Mesenchymal stem cell (in vitro differentiated cells and primary cell): ENCODE measurements at regions not wholly inside any gene's neighbourhood (a gene's known extent, or its start where the extent isn't known, plus 50 kb on each side); places are given as distances from the start of the nearest gene placed in this dataset.
"Not testable (repeated sequence)": the region's sequence is repeated elsewhere in the genome, so short reads cannot be mapped to it uniquely, and the experiment has no call there.

Experiments
- DNase-seq: peaks from one replicate; pipeline ENCODE4 v3.0.0-alpha.2; 2013
- H2AFZ ChIP-seq: one replicate; pipeline ENCODE4 v1.6.1; 2013; ENCODE audit warnings: low read depth, mild to moderate bottlenecking, control low read depth, inconsistent platforms, low read length, moderate library complexity
- H2AK5ac ChIP-seq: 2 replicates; pipeline ENCODE4 v1.6.1; 2013; ENCODE audit warnings: low read length, moderate library complexity, mild to moderate bottlenecking, inconsistent platforms; ENCODE audit not compliant: severe bottlenecking
- H2BK120ac ChIP-seq: one replicate; pipeline ENCODE4 v1.6.1; 2013; ENCODE audit warnings: low read depth, mild to moderate bottlenecking, inconsistent platforms, low read length, moderate library complexity
- H2BK12ac ChIP-seq, 2 experiments: one replicate each; pipeline ENCODE4 v1.6.1; 2013; ENCODE audit warnings: inconsistent platforms in 2 of 2, low read length in 2 of 2, mild to moderate bottlenecking in 2 of 2, moderate library complexity in 2 of 2, control low read depth in 1 of 2
- H2BK15ac ChIP-seq: one replicate; pipeline ENCODE4 v1.6.1; 2013; ENCODE audit warnings: mild to moderate bottlenecking, low read depth, inconsistent platforms; ENCODE audit not compliant: poor library complexity, severe bottlenecking
- H2BK5ac ChIP-seq: 2 replicates; pipeline ENCODE4 v1.6.1; 2013; ENCODE audit warnings: low read depth, mild to moderate bottlenecking, low read length, control low read depth, inconsistent platforms; ENCODE audit not compliant: poor library complexity, severe bottlenecking
- H3K14ac ChIP-seq, 2 experiments: one replicate each; pipeline ENCODE4 v1.6.1; 2013; ENCODE audit warnings: inconsistent platforms in 2 of 2, low read length in 2 of 2, control low read depth in 1 of 2, mild to moderate bottlenecking in 1 of 2, moderate library complexity in 1 of 2
- H3K18ac ChIP-seq, 2 experiments: one replicate each; pipeline ENCODE4 v1.6.1; 2013; ENCODE audit warnings: inconsistent platforms in 2 of 2, low read length in 2 of 2, control low read depth in 1 of 2, low read depth in 1 of 2, mild to moderate bottlenecking in 1 of 2
- H3K23ac ChIP-seq, 2 experiments: one replicate each; pipeline ENCODE4 v1.6.1; 2013; ENCODE audit warnings: inconsistent platforms in 2 of 2, low read length in 2 of 2, mild to moderate bottlenecking in 2 of 2, moderate library complexity in 2 of 2, control low read depth in 1 of 2
- H3K27ac ChIP-seq: 2 replicates; pipeline ENCODE4 v1.5.1; 2013; ENCODE audit warnings: mild to moderate bottlenecking, moderate library complexity, low read length, control low read depth, inconsistent platforms; ENCODE audit not compliant: poor library complexity, severe bottlenecking
- H3K27me3 ChIP-seq, 2 experiments: 2 replicates each; pipeline versions ENCODE4 v1.6.1 to v1.7.0; 2013; ENCODE audit warnings: low read length in 2 of 2, mild to moderate bottlenecking in 2 of 2, moderate library complexity in 2 of 2, control low read depth in 1 of 2, inconsistent platforms in 1 of 2; ENCODE audit not compliant: control insufficient read depth in 1 of 2, insufficient read depth in 1 of 2
- H3K36me3 ChIP-seq, 2 experiments: 2 replicates each; pipeline versions ENCODE4 v1.6.1 to v1.7.0; 2013; ENCODE audit warnings: low read length in 2 of 2, control low read depth in 1 of 2, inconsistent platforms in 1 of 2, low read depth in 1 of 2, mild to moderate bottlenecking in 1 of 2; ENCODE audit not compliant: insufficient read depth in 2 of 2, control insufficient read depth in 1 of 2
- H3K4ac ChIP-seq, 2 experiments: one replicate each; pipeline ENCODE4 v1.6.1; 2013; ENCODE audit warnings: inconsistent platforms in 2 of 2, low read length in 2 of 2, mild to moderate bottlenecking in 2 of 2, moderate library complexity in 2 of 2, control low read depth in 1 of 2, low read depth in 1 of 2
- H3K4me1 ChIP-seq: 2 replicates; pipeline ENCODE4 v1.6.1; 2013; ENCODE audit warnings: low read depth, low read length, control low read depth; ENCODE audit not compliant: control insufficient read depth, insufficient read depth
- H3K4me2 ChIP-seq: 2 replicates; pipeline ENCODE4 v1.6.1; 2013; ENCODE audit warnings: low read length, mild to moderate bottlenecking, inconsistent platforms; ENCODE audit not compliant: poor library complexity, severe bottlenecking
- H3K4me3 ChIP-seq, 2 experiments: 2 replicates each; pipeline versions ENCODE4 v1.5.1 to v1.7.0; 2013; ENCODE audit warnings: low read length in 2 of 2, mild to moderate bottlenecking in 2 of 2, control low read depth in 1 of 2, low read depth in 1 of 2; ENCODE audit not compliant: insufficient read depth in 1 of 2
- H3K79me1 ChIP-seq: replicated peaks from 2 replicates; pipeline ENCODE4 v1.6.1; 2013; ENCODE audit warnings: mild to moderate bottlenecking, control low read depth, low read length, inconsistent platforms; ENCODE audit not compliant: poor library complexity, severe bottlenecking
- H3K9ac ChIP-seq: 2 replicates; pipeline ENCODE4 v1.7.0; 2013; ENCODE audit warnings: mild to moderate bottlenecking, low read length, moderate library complexity
- H3K9me3 ChIP-seq: 2 replicates; pipeline ENCODE4 v1.7.0; 2013; ENCODE audit warnings: mild to moderate bottlenecking, low read length; ENCODE audit not compliant: control insufficient read depth
- H4K8ac ChIP-seq: one replicate; pipeline ENCODE4 v1.6.1; 2013; ENCODE audit warnings: inconsistent platforms, mild to moderate bottlenecking, low read length, moderate library complexity
- H4K91ac ChIP-seq: one replicate; pipeline ENCODE4 v1.6.1; 2013; ENCODE audit warnings: mild to moderate bottlenecking, low read length, inconsistent platforms
- WGBS: methylation state at CpG from one replicate; pipeline ENCODE4 v1.1.7; 2013; ENCODE audit warnings: mixed read lengths; 5-methylcytosine and 5-hydroxymethylcytosine counted together

GRCh38 chr15:19996574-19997194 lies 544.9 kb downstream of the GOLGA6L6 start:
- H2AFZ ChIP-seq, H3K4ac ChIP-seq, H3K14ac ChIP-seq, H3K9me3 ChIP-seq, H3K27me3 ChIP-seq, H3K79me1 ChIP-seq, H2BK120ac ChIP-seq, H2AK5ac ChIP-seq, H4K8ac ChIP-seq, DNase-seq, H3K4me2 ChIP-seq, H3K36me3 ChIP-seq, H2BK15ac ChIP-seq, H3K4me1 ChIP-seq, H4K91ac ChIP-seq, H2BK12ac ChIP-seq, H2BK5ac ChIP-seq, H3K23ac ChIP-seq, H3K4me3 ChIP-seq, H3K9ac ChIP-seq, H3K18ac ChIP-seq, H3K27ac ChIP-seq: not testable (repeated sequence)
- WGBS, result 100% methylated on average over 1 of the region's 4 CpGs

- not testable (repeated sequence) for DNase-seq, H3K4me2 ChIP-seq, H3K36me3 ChIP-seq, H3K14ac ChIP-seq, H2BK5ac ChIP-seq, H2BK12ac ChIP-seq, H3K18ac ChIP-seq, H3K27me3 ChIP-seq, H3K79me1 ChIP-seq, H3K4me3 ChIP-seq, H3K9ac ChIP-seq, H3K4ac ChIP-seq, H2AFZ ChIP-seq, H3K23ac ChIP-seq, H2AK5ac ChIP-seq, H3K9me3 ChIP-seq, H3K4me1 ChIP-seq, H4K8ac ChIP-seq, H3K27ac ChIP-seq, H2BK120ac ChIP-seq, H4K91ac ChIP-seq, H2BK15ac ChIP-seq
- WGBS, result no CpG with 5 or more reads among the region's 1 CpG
Measured at GRCh38 chr15:19995296-19995695, 546.3 kb downstream of the GOLGA6L6 start.

- H3K4me1 ChIP-seq, result no peaks in the 10 kb centered on the region
- H3K27ac ChIP-seq, result no peak overlapping the region
- H3K14ac ChIP-seq, result no peak overlapping the region
- H2BK5ac ChIP-seq, result no peak overlapping the region
- no peak overlapping the region for H4K91ac ChIP-seq
- no peak overlapping the region for H4K8ac ChIP-seq
- H2AFZ ChIP-seq, result no peak overlapping the region
- no peaks in the 10 kb centered on the region for H3K79me1 ChIP-seq
- H2BK12ac ChIP-seq, result no peak overlapping the region
- H3K18ac ChIP-seq, result no peak overlapping the region
- no peak overlapping the region for H3K4me3 ChIP-seq
- H3K9me3 ChIP-seq, result no peaks in the 10 kb centered on the region
- no peak overlapping the region for H2BK15ac ChIP-seq
- H3K9ac ChIP-seq, result no peak overlapping the region
- 86% methylated on average over 4 of the region's 4 CpGs for WGBS
- H3K4me2 ChIP-seq, result no peak overlapping the region
- H3K4ac ChIP-seq, result no peak overlapping the region
- H2BK120ac ChIP-seq, result no peak overlapping the region
- no peaks in the 10 kb centered on the region for H3K27me3 ChIP-seq
- H3K36me3 ChIP-seq, result no peaks in the 10 kb centered on the region
- H2AK5ac ChIP-seq, result no peak overlapping the region
- no peak for DNase-seq
- H3K23ac ChIP-seq, result no peak overlapping the region
Measured at GRCh38 chr15:19992428-19992827, 549.2 kb downstream of the GOLGA6L6 start.

GRCh38 chr15:19988094-19988660 lies 553.4 kb downstream of the GOLGA6L6 start:
- WGBS, result 42% methylated on average over 3 of the region's 5 CpGs

More at GRCh38 chr15:19988094-19988660, 553.4 kb downstream of the GOLGA6L6 start:
- no peaks in the 10 kb centered on the region for H3K36me3 ChIP-seq
- H3K18ac ChIP-seq, result no peak overlapping the region
- H3K27me3 ChIP-seq, result no peaks in the 10 kb centered on the region
- H3K4me1 ChIP-seq, result no peaks in the 10 kb centered on the region
- no peak overlapping the region for H2BK120ac ChIP-seq
- H3K4me2 ChIP-seq, result no peak overlapping the region
- H4K8ac ChIP-seq, result no peak overlapping the region
- no peak overlapping the region for H2AFZ ChIP-seq
- no peak overlapping the region for H2BK15ac ChIP-seq
- H3K9me3 ChIP-seq, result no peaks in the 10 kb centered on the region
- no peak overlapping the region for H3K4me3 ChIP-seq
- no peak overlapping the region for H3K14ac ChIP-seq
- no peak overlapping the region for H2BK5ac ChIP-seq
- H2AK5ac ChIP-seq, result no peak overlapping the region
- H3K27ac ChIP-seq, result no peak overlapping the region
- no peak overlapping the region for H3K4ac ChIP-seq
- no peak for DNase-seq
- H4K91ac ChIP-seq, result no peak overlapping the region
- no peaks in the 10 kb centered on the region for H3K79me1 ChIP-seq
- no peak overlapping the region for H3K23ac ChIP-seq
- no peak overlapping the region for H2BK12ac ChIP-seq
- no peak overlapping the region for H3K9ac ChIP-seq
